ENCODE measurements at regions not wholly inside any gene's neighbourhood (a gene's known extent, or its start where the extent isn't known, plus 50 kb on each side); places are given as distances from the start of the nearest gene placed in this dataset.

- no peak for DNase-seq (ENCODE audit: low read depth in 2 of 2)
Measured at GRCh38 chr3:40593351-40593750, 68.6 kb downstream of the ZNF621 start.

GRCh38 chr3:40597441-40597840, 72.7 kb downstream of the ZNF621 start:
- DNase-seq (ENCODE audit: low read depth in 2 of 2): no peak

- no peak for DNase-seq (ENCODE audit: low read depth in 2 of 2)
Measured at GRCh38 chr3:40598338-40598737, 73.6 kb downstream of the ZNF621 start.

- no peak for DNase-seq (ENCODE audit: low read depth in 2 of 2)
Measured at GRCh38 chr3:40598962-40599361, 74.2 kb downstream of the ZNF621 start.

- DNase-seq (ENCODE audit: low read depth in 2 of 2): no peak
Measured at GRCh38 chr3:40602778-40603385, 78.1 kb downstream of the ZNF621 start.

GRCh38 chr3:40605960-40606359, 81.2 kb downstream of the ZNF621 start:
- DNase-seq (ENCODE audit: low read depth in 2 of 2): no peak

GRCh38 chr3:40608091-40608490, 83.3 kb downstream of the ZNF621 start:
- no peak for DNase-seq (ENCODE audit: low read depth in 2 of 2)

- no peak for DNase-seq (ENCODE audit: low read depth in 2 of 2)
Measured at GRCh38 chr3:40613306-40613705, 88.5 kb downstream of the ZNF621 start.

- DNase-seq (ENCODE audit: low read depth in 2 of 2): no peak
Measured at GRCh38 chr3:40615110-40615915, 90.6 kb downstream of the ZNF621 start.

GRCh38 chr3:40615918-40616819, 91.4 kb downstream of the ZNF621 start:
- no peak for DNase-seq (ENCODE audit: low read depth in 2 of 2)

- no peak for DNase-seq (ENCODE audit: low read depth in 2 of 2)
Measured at GRCh38 chr3:40617084-40617483, 92.3 kb downstream of the ZNF621 start.

GRCh38 chr3:40618158-40618557, 93.4 kb downstream of the ZNF621 start:
- DNase-seq (ENCODE audit: low read depth in 2 of 2): no peak

GRCh38 chr3:40620151-40620550, 95.4 kb downstream of the ZNF621 start:
- no peak for DNase-seq (ENCODE audit: low read depth in 2 of 2)

GRCh38 chr3:40621252-40621651, 96.5 kb downstream of the ZNF621 start:
- no peak for DNase-seq (ENCODE audit: low read depth in 2 of 2)

- no peak for DNase-seq (ENCODE audit: low read depth in 2 of 2)
Measured at GRCh38 chr3:40623567-40623966, 98.8 kb downstream of the ZNF621 start.

- no peak for DNase-seq (ENCODE audit: low read depth in 2 of 2)
Measured at GRCh38 chr3:40624189-40624769, 99.5 kb downstream of the ZNF621 start.

GRCh38 chr3:40627095-40627494, 102.3 kb downstream of the ZNF621 start:
- DNase-seq (ENCODE audit: low read depth in 2 of 2): no peak

- DNase-seq (ENCODE audit: low read depth in 2 of 2): no peak
Measured at GRCh38 chr3:40628984-40629383, 104.2 kb downstream of the ZNF621 start.

GRCh38 chr3:40631341-40631995, 106.7 kb downstream of the ZNF621 start:
- DNase-seq (ENCODE audit: low read depth in 2 of 2): no peak

- DNase-seq (ENCODE audit: low read depth in 2 of 2): no peak
Measured at GRCh38 chr3:40637906-40638305, 113.1 kb downstream of the ZNF621 start.

- DNase-seq (ENCODE audit: low read depth in 2 of 2): no peak
Measured at GRCh38 chr3:40639006-40639405, 114.2 kb downstream of the ZNF621 start.

GRCh38 chr3:40642812-40643211, 118.1 kb downstream of the ZNF621 start:
- no peak for DNase-seq (ENCODE audit: low read depth in 2 of 2)
